ENCODE measurements at regions not wholly inside any gene's neighbourhood (a gene's known extent, or its start where the extent isn't known, plus 50 kb on each side); places are given as distances from the start of the nearest gene placed in this dataset.
A peak's percentile ranks its signal among the peaks of the same experiment; 100 is the strongest.

GRCh38 chr15:20353966-20354883, 187.4 kb downstream of the GOLGA6L6 start:
- H2AK9ac ChIP-seq (replicated peaks; ENCODE audit: low read depth, low read length, poor library complexity), result peak overlapping the region; percentile 51
- H2BK15ac ChIP-seq (ENCODE audit: low read depth, low read length), result no peak overlapping the region
- no peak overlapping the region for H3K9ac ChIP-seq (ENCODE audit: low read depth, low read length)
- CTCF ChIA-PET, result no interaction called here
- dilution Hi-C loops (cut with HindIII; ENCODE audit: low sequenced_read_pairs, unreplicated experiment) (no loop called here), intact Hi-C loops (cut with micrococcal nuclease) (no loop called here), in situ Hi-C loops (cut with MboI; ENCODE audit: low sequenced_read_pairs) (loop anchor here (5.0 to 10.0 kb wide), 2 partner anchors 48 to 149 kb away; no protein-coding TSS in a partner anchor)
- no peaks in the 10 kb centered on the region for H3K27me3 ChIP-seq (ENCODE audit: control insufficient read depth, insufficient read depth, low read length)
- no peak overlapping the region for H4K91ac ChIP-seq (ENCODE audit: insufficient read depth, low read depth, low read length)
- H3K14ac ChIP-seq (replicated peaks; ENCODE audit: low read depth, low read length), result no peak overlapping the region
- no peak overlapping the region for H3K4ac ChIP-seq (ENCODE audit: low read depth, low read length)
- BruUV-seq (replicated peaks), result no TSS peak
- no peak overlapping the region for H3K27ac ChIP-seq (ENCODE audit: insufficient read depth, low read length)
- H3K9me1 ChIP-seq (ENCODE audit: insufficient read depth, low read length), result no peaks in the 10 kb centered on the region
- H2AFZ ChIP-seq (replicated peaks; ENCODE audit: low read length, poor library complexity), result no peak overlapping the region
- no peak overlapping the region for H2AK5ac ChIP-seq (ENCODE audit: low read depth, low read length)
- H3K4me1 ChIP-seq (ENCODE audit: control insufficient read depth, insufficient read depth, low read length), result no peaks in the 10 kb centered on the region
- no peak overlapping the region for H4K8ac ChIP-seq (ENCODE audit: low read depth in 2 of 2, low read length in 2 of 2)
- no peak overlapping the region for H3K4me3 ChIP-seq (ENCODE audit: insufficient read depth, low read depth, low read length)
- no peaks in the 10 kb centered on the region for H3K79me1 ChIP-seq (ENCODE audit: low read depth in 1 of 2, low read length in 2 of 2)
- DNase-seq (no peak), ATAC-seq (ENCODE audit: low read depth) (no peak)
- H3K18ac ChIP-seq (ENCODE audit: low read depth, low read length), result no peak overlapping the region
- H3K23ac ChIP-seq (ENCODE audit: low read depth, low read length), result no peak overlapping the region
- no peak overlapping the region for H3K56ac ChIP-seq (ENCODE audit: extremely low read depth, insufficient read depth, low read length)
- H4K5ac ChIP-seq (ENCODE audit: low read depth, low read length), result no peak overlapping the region
- no peaks in the 10 kb centered on the region for H3K36me3 ChIP-seq (ENCODE audit: control insufficient read depth, insufficient read depth, low read length)
- no peak overlapping the region for H3K4me2 ChIP-seq (ENCODE audit: low read depth, low read length)
- peaks cover 82% of the 10 kb centered on the region for H3K9me3 ChIP-seq (ENCODE audit: control insufficient read depth, insufficient read depth, low read length)
- H2BK120ac ChIP-seq (ENCODE audit: low read depth, low read length), result no peak overlapping the region
- H2BK20ac ChIP-seq (ENCODE audit: low read depth, low read length), result no peak overlapping the region
- WGBS, 2 experiments (ENCODE audit: extremely low coverage in 2 of 2, insufficient read length in 1 of 2), result 44% methylated on average over 13 of the region's 14 CpGs; no CpG with 5 or more reads in 1 of the 2 experiments
- POLR2A ChIA-PET (ENCODE audit: unreplicated experiment), result no interaction called here
- no peaks in the 10 kb centered on the region for H4K20me1 ChIP-seq (ENCODE audit: insufficient read depth, low read length)
- H2BK5ac ChIP-seq (ENCODE audit: low read depth, low read length, poor library complexity, severe bottlenecking), result no peak overlapping the region
- TF ChIP-seq BHLHE40 (IDR thresholded peaks at IDR 0.05; ENCODE audit: low read depth, low read length), result no peak
- no peak for TF ChIP-seq USF2 (IDR thresholded peaks at IDR 0.05; ENCODE audit: low read depth, low read length)
- no peak for TF ChIP-seq POLR2A (IDR thresholded peaks at IDR 0.05; ENCODE audit: low read depth, low read length)
- no peak for TF ChIP-seq MXI1 (IDR thresholded peaks at IDR 0.05; ENCODE audit: borderline replicate concordance, low read depth, low read length)
- TF ChIP-seq CEBPB (IDR thresholded peaks at IDR 0.05; ENCODE audit: low read depth, low read length), result no peak
- no peak for TF ChIP-seq CTCF (conservative IDR thresholded peaks at IDR 0.05; ENCODE audit: low read depth, low read length)
- no peak for TF ChIP-seq NFE2L2 (IDR thresholded peaks at IDR 0.05; ENCODE audit: low read depth, low read length)
- no peak for TF ChIP-seq FOS (IDR thresholded peaks at IDR 0.05; ENCODE audit: low read depth, low read length)
- TF ChIP-seq CHD1 (IDR thresholded peaks at IDR 0.05; ENCODE audit: low read depth, low read length), result no peak
- TF ChIP-seq ELK1 (IDR thresholded peaks at IDR 0.05; ENCODE audit: borderline replicate concordance, low read depth, low read length), result no peak
- no peak for TF ChIP-seq RFX5 (IDR thresholded peaks at IDR 0.05; ENCODE audit: low read depth, low read length)
- TF ChIP-seq MAZ (IDR thresholded peaks at IDR 0.05; ENCODE audit: borderline replicate concordance, low read depth, low read length), result no peak
- TF ChIP-seq RCOR1 (IDR thresholded peaks at IDR 0.05; ENCODE audit: insufficient replicate concordance, low read length), result no peak
- TF ChIP-seq MAFK (IDR thresholded peaks at IDR 0.05; ENCODE audit: low read depth, low read length), result no peak
- no peak for TF ChIP-seq RAD21 (IDR thresholded peaks at IDR 0.05; ENCODE audit: low read length)
